Sigmoid colon (tissue), 6 donors: ENCODE measurements at regions not wholly inside any gene's neighbourhood (a gene's known extent, or its start where the extent isn't known, plus 50 kb on each side); places are given as distances from the start of the nearest gene placed in this dataset.

Experiments
- DNase-seq: peaks from one replicate; pipeline ENCODE4 v3.0.0-alpha.2; 2019
- H3K27ac ChIP-seq, 4 donors: fragments of 200-600 bp; sonication (generic); one replicate each; pipeline ENCODE4 v1.5.1; 2016 to 2019; ENCODE audit warnings: mild to moderate bottlenecking in 1 of 4
- H3K27me3 ChIP-seq, 3 donors: fragments of 200-600 bp; sonication (generic); one replicate each; pipeline ENCODE4 v1.5.1; 2019; ENCODE audit warnings: mild to moderate bottlenecking in 1 of 3
- H3K36me3 ChIP-seq, 4 donors: fragments of 200-600 bp; sonication (generic); one replicate each; pipeline ENCODE4 v1.5.1; 2016 to 2019
- H3K4me1 ChIP-seq, 4 donors: fragments of 200-600 bp; sonication (generic); one replicate each; pipeline ENCODE4 v1.5.1; 2017 to 2019
- H3K4me3 ChIP-seq, 4 donors: fragments of 200-600 bp; sonication (generic); one replicate each; pipeline ENCODE4 v1.5.1; 2017 to 2019; ENCODE audit warnings: mild to moderate bottlenecking in 2 of 4, moderate library complexity in 1 of 4
- H3K9me3 ChIP-seq, 4 donors: fragments of 200-600 bp in 3 of 4; sonication (generic) in 3 of 4; one replicate each; pipeline versions ENCODE4 v1.5.1 to v1.6.1; 2013 to 2019
- CTCF ChIP-seq, 4 experiments: fragments of 450-650 bp in 3 of 4; fragments of 200-600 bp in 1 of 4; IDR thresholded peaks; one replicate each; pipeline ENCODE4 v1.5.1; 2016 to 2019; ENCODE audit warnings: antibody characterized with exemption in 4 of 4, mild to moderate bottlenecking in 3 of 4, moderate library complexity in 2 of 4
- EP300 ChIP-seq, 4 donors: sonication (generic); formaldehyde crosslinking; IDR thresholded peaks; one replicate each; pipeline ENCODE4 v1.6.1; 2017; ENCODE audit warnings: antibody characterized with exemption in 4 of 4
- POLR2A ChIP-seq, 2 donors: fragments of 450-650 bp; IDR thresholded peaks; one replicate each; pipeline ENCODE4 v1.6.1; 2016; ENCODE audit warnings: antibody characterized with exemption in 2 of 2, mild to moderate bottlenecking in 2 of 2, moderate library complexity in 2 of 2
- POLR2AphosphoS5 ChIP-seq, 4 donors: sonication (generic); formaldehyde crosslinking; IDR thresholded peaks; one replicate each; pipeline ENCODE4 v1.6.1; 2017; ENCODE audit warnings: antibody characterized with exemption in 4 of 4
- WGBS, 2 donors: extraction: QIAGEN DNeasy Blood & Tissue Kit; methylation state at CpG; one replicate each; pipeline ENCODE4 v1.1.7; 2013; 5-methylcytosine and 5-hydroxymethylcytosine counted together
- intact Hi-C: fragments of 100-400 bp; cut with DNase I; formaldehyde crosslinking; loops from one replicate; pipeline ENCODE4 v1.15.1; 2023
- donor health status: healthy with polysubstance abuse.
- donor health status: healthy.

- intact Hi-C loops, result no loop called here
- TF ChIP-seq POLR2AphosphoS5 (IDR thresholded peaks at IDR 0.05), result no peak
- no peak for TF ChIP-seq EP300 (IDR thresholded peaks at IDR 0.05)
- TF ChIP-seq POLR2A (IDR thresholded peaks at IDR 0.05), result no peak
- no peak for TF ChIP-seq CTCF (IDR thresholded peaks at IDR 0.05)
- no peaks in the 10 kb centered on the region for H3K36me3 ChIP-seq
- no peaks in the 10 kb centered on the region for H3K4me1 ChIP-seq
- H3K27me3 ChIP-seq, result no peaks in the 10 kb centered on the region
- no peaks in the 10 kb centered on the region for H3K9me3 ChIP-seq
- no peak overlapping the region for H3K27ac ChIP-seq
- DNase-seq, result no peak
- WGBS, 2 donors, result 90 to 95% methylated on average over 1 of the region's 1 CpG
- no peak overlapping the region for H3K4me3 ChIP-seq
Measured at GRCh38 chr11:127866109-127866508, 721.2 kb downstream of the ETS1 start.

- H3K9me3 ChIP-seq, result no peaks in the 10 kb centered on the region
- H3K36me3 ChIP-seq, result no peaks in the 10 kb centered on the region
- no peaks in the 10 kb centered on the region for H3K4me1 ChIP-seq
- H3K4me3 ChIP-seq, result no peak overlapping the region
- no peak for DNase-seq
- 87 to 95% methylated on average over 2 of the region's 2 CpGs for WGBS, 2 donors
- no peaks in the 10 kb centered on the region for H3K27me3 ChIP-seq
- H3K27ac ChIP-seq, result no peak overlapping the region
- intact Hi-C loops, result no loop called here
- TF ChIP-seq EP300 (IDR thresholded peaks at IDR 0.05) (no peak), POLR2AphosphoS5 (IDR thresholded peaks at IDR 0.05) (no peak), CTCF (IDR thresholded peaks at IDR 0.05) (no peak), POLR2A (IDR thresholded peaks at IDR 0.05) (no peak)
Measured at GRCh38 chr11:127864861-127865260, 722.5 kb downstream of the ETS1 start.

GRCh38 chr11:127862406-127862805 lies 725.0 kb downstream of the ETS1 start:
- no peaks in the 10 kb centered on the region for H3K36me3 ChIP-seq
- intact Hi-C loops, result no loop called here
- no peak for DNase-seq
- H3K4me3 ChIP-seq, result no peak overlapping the region
- TF ChIP-seq CTCF (IDR thresholded peaks at IDR 0.05) (no peak), POLR2A (IDR thresholded peaks at IDR 0.05) (no peak), POLR2AphosphoS5 (IDR thresholded peaks at IDR 0.05) (no peak), EP300 (IDR thresholded peaks at IDR 0.05) (no peak)
- no peaks in the 10 kb centered on the region for H3K27me3 ChIP-seq
- no peaks in the 10 kb centered on the region for H3K4me1 ChIP-seq
- H3K9me3 ChIP-seq, result no peaks in the 10 kb centered on the region
- WGBS, 2 donors, result 48 to 66% methylated on average over 2 of the region's 2 CpGs
- no peak overlapping the region for H3K27ac ChIP-seq

GRCh38 chr11:127859941-127860354 lies 727.4 kb downstream of the ETS1 start:
- 44 to 65% methylated on average over 6 of the region's 6 CpGs for WGBS, 2 donors
- DNase-seq, result no peak
- no peak overlapping the region for H3K27ac ChIP-seq
- intact Hi-C loops, result no loop called here
- H3K4me1 ChIP-seq, result no peaks in the 10 kb centered on the region
- H3K4me3 ChIP-seq, result no peak overlapping the region
- no peaks in the 10 kb centered on the region for H3K9me3 ChIP-seq
- TF ChIP-seq POLR2AphosphoS5 (IDR thresholded peaks at IDR 0.05) (no peak), POLR2A (IDR thresholded peaks at IDR 0.05) (no peak), CTCF (IDR thresholded peaks at IDR 0.05) (no peak), EP300 (IDR thresholded peaks at IDR 0.05) (no peak)
- no peaks in the 10 kb centered on the region for H3K27me3 ChIP-seq
- no peaks in the 10 kb centered on the region for H3K36me3 ChIP-seq

GRCh38 chr11:127844876-127845275 lies 742.5 kb downstream of the ETS1 start:
- H3K4me3 ChIP-seq, result no peak overlapping the region
- H3K36me3 ChIP-seq, result no peaks in the 10 kb centered on the region
- H3K4me1 ChIP-seq, result no peaks in the 10 kb centered on the region
- DNase-seq, result no peak
- H3K27me3 ChIP-seq, result no peaks in the 10 kb centered on the region
- H3K27ac ChIP-seq, result no peak overlapping the region
- intact Hi-C loops, result no loop called here
- TF ChIP-seq POLR2A (IDR thresholded peaks at IDR 0.05) (no peak), CTCF (IDR thresholded peaks at IDR 0.05) (no peak), EP300 (IDR thresholded peaks at IDR 0.05) (no peak), POLR2AphosphoS5 (IDR thresholded peaks at IDR 0.05) (no peak)
- WGBS, 2 donors, result 80 to 85% methylated on average over 4 of the region's 4 CpGs
- no peaks in the 10 kb centered on the region for H3K9me3 ChIP-seq
